NB4 (cell line): ENCODE measurements at regions not wholly inside any gene's neighbourhood (a gene's known extent, or its start where the extent isn't known, plus 50 kb on each side); places are given as distances from the start of the nearest gene placed in this dataset.

Experiments used
- MYC ChIP-seq: IDR thresholded peaks from 2 replicates; pipeline ENCODE4 v1.6.1; 2011; ENCODE audit warnings: low read depth, low read length
- POLR2A ChIP-seq: IDR thresholded peaks from 2 replicates; pipeline ENCODE4 v1.6.1; 2011; ENCODE audit warnings: mild to moderate bottlenecking; ENCODE audit not compliant: insufficient read length; ENCODE audit errors: extremely low read depth
- TF ChIP-seq, protein P1 (sequence below): IDR thresholded peaks from one replicate; pipeline ENCODE4 v1.5.1; 2012; ENCODE audit warnings: low read depth, low read length
- TF ChIP-seq, protein P2 (sequence below): IDR thresholded peaks from 2 replicates; pipeline ENCODE4 v1.6.1; 2011; ENCODE audit warnings: low read depth, low read length

GRCh38 chr14:55946231-55946630 is 172.0 kb upstream of the PELI2 start:
- TF ChIP-seq, protein P1, sequence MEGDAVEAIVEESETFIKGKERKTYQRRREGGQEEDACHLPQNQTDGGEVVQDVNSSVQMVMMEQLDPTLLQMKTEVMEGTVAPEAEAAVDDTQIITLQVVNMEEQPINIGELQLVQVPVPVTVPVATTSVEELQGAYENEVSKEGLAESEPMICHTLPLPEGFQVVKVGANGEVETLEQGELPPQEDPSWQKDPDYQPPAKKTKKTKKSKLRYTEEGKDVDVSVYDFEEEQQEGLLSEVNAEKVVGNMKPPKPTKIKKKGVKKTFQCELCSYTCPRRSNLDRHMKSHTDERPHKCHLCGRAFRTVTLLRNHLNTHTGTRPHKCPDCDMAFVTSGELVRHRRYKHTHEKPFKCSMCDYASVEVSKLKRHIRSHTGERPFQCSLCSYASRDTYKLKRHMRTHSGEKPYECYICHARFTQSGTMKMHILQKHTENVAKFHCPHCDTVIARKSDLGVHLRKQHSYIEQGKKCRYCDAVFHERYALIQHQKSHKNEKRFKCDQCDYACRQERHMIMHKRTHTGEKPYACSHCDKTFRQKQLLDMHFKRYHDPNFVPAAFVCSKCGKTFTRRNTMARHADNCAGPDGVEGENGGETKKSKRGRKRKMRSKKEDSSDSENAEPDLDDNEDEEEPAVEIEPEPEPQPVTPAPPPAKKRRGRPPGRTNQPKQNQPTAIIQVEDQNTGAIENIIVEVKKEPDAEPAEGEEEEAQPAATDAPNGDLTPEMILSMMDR, result no peak
- TF ChIP-seq POLR2A, result no peak
- TF ChIP-seq, protein P2, sequence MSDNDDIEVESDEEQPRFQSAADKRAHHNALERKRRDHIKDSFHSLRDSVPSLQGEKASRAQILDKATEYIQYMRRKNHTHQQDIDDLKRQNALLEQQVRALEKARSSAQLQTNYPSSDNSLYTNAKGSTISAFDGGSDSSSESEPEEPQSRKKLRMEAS, result no peak
- no peak for TF ChIP-seq MYC
